ENCODE measurements at regions not wholly inside any gene's neighbourhood (a gene's known extent, or its start where the extent isn't known, plus 50 kb on each side); places are given as distances from the start of the nearest gene placed in this dataset.

GRCh38 chr7:54637712-54638396 lies 95.7 kb downstream of the VSTM2A start:
- TF ChIP-seq, protein P1, sequence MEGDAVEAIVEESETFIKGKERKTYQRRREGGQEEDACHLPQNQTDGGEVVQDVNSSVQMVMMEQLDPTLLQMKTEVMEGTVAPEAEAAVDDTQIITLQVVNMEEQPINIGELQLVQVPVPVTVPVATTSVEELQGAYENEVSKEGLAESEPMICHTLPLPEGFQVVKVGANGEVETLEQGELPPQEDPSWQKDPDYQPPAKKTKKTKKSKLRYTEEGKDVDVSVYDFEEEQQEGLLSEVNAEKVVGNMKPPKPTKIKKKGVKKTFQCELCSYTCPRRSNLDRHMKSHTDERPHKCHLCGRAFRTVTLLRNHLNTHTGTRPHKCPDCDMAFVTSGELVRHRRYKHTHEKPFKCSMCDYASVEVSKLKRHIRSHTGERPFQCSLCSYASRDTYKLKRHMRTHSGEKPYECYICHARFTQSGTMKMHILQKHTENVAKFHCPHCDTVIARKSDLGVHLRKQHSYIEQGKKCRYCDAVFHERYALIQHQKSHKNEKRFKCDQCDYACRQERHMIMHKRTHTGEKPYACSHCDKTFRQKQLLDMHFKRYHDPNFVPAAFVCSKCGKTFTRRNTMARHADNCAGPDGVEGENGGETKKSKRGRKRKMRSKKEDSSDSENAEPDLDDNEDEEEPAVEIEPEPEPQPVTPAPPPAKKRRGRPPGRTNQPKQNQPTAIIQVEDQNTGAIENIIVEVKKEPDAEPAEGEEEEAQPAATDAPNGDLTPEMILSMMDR (conservative IDR thresholded peaks at IDR 0.05; ENCODE audit: low read depth, low read length) = no peak
- TF ChIP-seq POLR2A (IDR thresholded peaks at IDR 0.05; ENCODE audit: low read depth, low read length) = no peak
- TF ChIP-seq, protein P2, sequence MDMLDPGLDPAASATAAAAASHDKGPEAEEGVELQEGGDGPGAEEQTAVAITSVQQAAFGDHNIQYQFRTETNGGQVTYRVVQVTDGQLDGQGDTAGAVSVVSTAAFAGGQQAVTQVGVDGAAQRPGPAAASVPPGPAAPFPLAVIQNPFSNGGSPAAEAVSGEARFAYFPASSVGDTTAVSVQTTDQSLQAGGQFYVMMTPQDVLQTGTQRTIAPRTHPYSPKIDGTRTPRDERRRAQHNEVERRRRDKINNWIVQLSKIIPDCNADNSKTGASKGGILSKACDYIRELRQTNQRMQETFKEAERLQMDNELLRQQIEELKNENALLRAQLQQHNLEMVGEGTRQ (IDR thresholded peaks at IDR 0.05; ENCODE audit: low read depth, low read length) = no peak
- TF ChIP-seq SMC3 (IDR thresholded peaks at IDR 0.05; ENCODE audit: low read depth, low read length) = no peak
